AG08396 (cell line): ENCODE measurements at regions not wholly inside any gene's neighbourhood (a gene's known extent, or its start where the extent isn't known, plus 50 kb on each side); places are given as distances from the start of the nearest gene placed in this dataset.
"Not testable (repeated sequence)": the region's sequence is repeated elsewhere in the genome, so short reads cannot be mapped to it uniquely, and the experiment has no call there.

ENCODE experiments used
- DNase-seq: peaks from one replicate; pipeline ENCODE4 v3.0.0; 2012; ENCODE audit warnings: low spot score, mixed read lengths

- DNase-seq, result no peak
Observed at GRCh38 chr5:18799482-18800128, 1165.3 kb downstream of the TAF11L14 start.

GRCh38 chr5:18800293-18801025 lies 1166.2 kb downstream of the TAF11L14 start:
- no peak for DNase-seq

GRCh38 chr5:18801413-18801812 lies 1167.2 kb downstream of the TAF11L14 start:
- DNase-seq, result not testable (repeated sequence)

GRCh38 chr5:18802336-18802735 lies 1168.1 kb downstream of the TAF11L14 start:
- no peak for DNase-seq

GRCh38 chr5:18805376-18805775 lies 1171.1 kb downstream of the TAF11L14 start:
- no peak for DNase-seq

- DNase-seq, result no peak
Observed at GRCh38 chr5:18807256-18808149, 1173.2 kb downstream of the TAF11L14 start.

- no peak for DNase-seq
Observed at GRCh38 chr5:18811661-18812060, 1176.3 kb downstream of the CDH18 start.

- DNase-seq, result no peak
Observed at GRCh38 chr5:18828351-18828750, 1159.6 kb downstream of the CDH18 start.

- DNase-seq, result no peak
Observed at GRCh38 chr5:18829539-18829938, 1158.5 kb downstream of the CDH18 start.

- DNase-seq, result no peak
Observed at GRCh38 chr5:18850216-18850615, 1137.8 kb downstream of the CDH18 start.

GRCh38 chr5:18872978-18873377 lies 1115.0 kb downstream of the CDH18 start:
- DNase-seq, result no peak

GRCh38 chr5:18876565-18876964 lies 1111.4 kb downstream of the CDH18 start:
- no peak for DNase-seq

- no peak for DNase-seq
Observed at GRCh38 chr5:18881615-18882014, 1106.4 kb downstream of the CDH18 start.

GRCh38 chr5:18882154-18882553 lies 1105.8 kb downstream of the CDH18 start:
- DNase-seq, result no peak

- DNase-seq, result no peak
Observed at GRCh38 chr5:18888821-18889220, 1099.2 kb downstream of the CDH18 start.

GRCh38 chr5:18900644-18901043 lies 1087.4 kb downstream of the CDH18 start:
- no peak for DNase-seq

GRCh38 chr5:18920966-18921365 lies 1067.0 kb downstream of the CDH18 start:
- no peak for DNase-seq

GRCh38 chr5:18932081-18932480 lies 1055.9 kb downstream of the CDH18 start:
- no peak for DNase-seq

- no peak for DNase-seq
Observed at GRCh38 chr5:18944771-18945170, 1043.2 kb downstream of the CDH18 start.

- DNase-seq, result no peak
Observed at GRCh38 chr5:18954239-18954638, 1033.8 kb downstream of the CDH18 start.

GRCh38 chr5:18959535-18959934 lies 1028.5 kb downstream of the CDH18 start:
- DNase-seq, result no peak

GRCh38 chr5:18961234-18961633 lies 1026.8 kb downstream of the CDH18 start:
- DNase-seq, result no peak

GRCh38 chr5:18965893-18966292 lies 1022.1 kb downstream of the CDH18 start:
- no peak for DNase-seq
